Psoas muscle (tissue), 7 donors: ENCODE measurements at regions not wholly inside any gene's neighbourhood (a gene's known extent, or its start where the extent isn't known, plus 50 kb on each side); places are given as distances from the start of the nearest gene placed in this dataset.

Experiments
- ATAC-seq, 4 donors: fragments of 200-7000 bp; cut with Tn5 transposase; one replicate each; pipeline ENCODE4 v1.9.1; 2020; ENCODE audit warnings: moderate library complexity in 3 of 4, mild to moderate bottlenecking in 2 of 4
- DNase-seq, 2 donors: peaks; one replicate each; pipeline ENCODE4 v3.0.0-alpha.2; 2020
- H3K27ac ChIP-seq: fragments of 200-600 bp; one replicate; pipeline ENCODE4 v1.8.0; 2022
- H3K27me3 ChIP-seq, 3 donors: fragments of 200-600 bp in 1 of 3; one replicate each; pipeline versions ENCODE4 v1.6.1 to v1.8.0; 2013 to 2022; ENCODE audit warnings: low read length in 2 of 3, mild to moderate bottlenecking in 2 of 3, moderate library complexity in 1 of 3; ENCODE audit not compliant: insufficient read depth in 3 of 3
- H3K36me3 ChIP-seq, 2 donors: fragments of 200-600 bp in 1 of 2; one replicate each; pipeline versions ENCODE4 v1.6.1 to v1.8.0; 2013 to 2022; ENCODE audit warnings: low read depth in 1 of 2, mild to moderate bottlenecking in 1 of 2, moderate library complexity in 1 of 2; ENCODE audit not compliant: insufficient read depth in 1 of 2
- H3K4me1 ChIP-seq: fragments of 200-600 bp; one replicate; pipeline ENCODE4 v1.8.0; 2022
- H3K4me3 ChIP-seq: fragments of 200-600 bp; one replicate; pipeline ENCODE4 v1.8.0; 2022; ENCODE audit warnings: mild to moderate bottlenecking
- H3K9me3 ChIP-seq: fragments of 200-600 bp; one replicate; pipeline ENCODE4 v1.8.0; 2022
- WGBS, 3 donors: extraction: QIAGEN DNeasy Blood & Tissue Kit; methylation state at CpG; one replicate each; pipeline versions ENCODE4 v1.1.6 to v1.1.7; 2013; 5-methylcytosine and 5-hydroxymethylcytosine counted together
- intact Hi-C, 2 donors: fragments of 100-400 bp; cut with DNase I; formaldehyde crosslinking; loops; one replicate each; pipeline versions ENCODE4 v1.11.0 to v1.14.2; 2022
- TF ChIP-seq, protein P1 (sequence below): fragments of 200-600 bp; IDR thresholded peaks from one replicate; pipeline ENCODE4 v1.8.0; 2022; ENCODE audit warnings: antibody characterized with exemption
- donor health status: healthy with polysubstance abuse.
- donor health status: DM: no; HTN: no; CAD: no; lungs with moderate emphysema.
- donor health status: Bipolar disorder and iron deficiency.
- donor health status: healthy.
- donor health status: DM: yes; HTN: yes; CAD: no.
- donor health status: DM: no; HTN: no; CAD: no.
- donor health status: DM: yes; HTN: yes; CAD: no.

DNA sequence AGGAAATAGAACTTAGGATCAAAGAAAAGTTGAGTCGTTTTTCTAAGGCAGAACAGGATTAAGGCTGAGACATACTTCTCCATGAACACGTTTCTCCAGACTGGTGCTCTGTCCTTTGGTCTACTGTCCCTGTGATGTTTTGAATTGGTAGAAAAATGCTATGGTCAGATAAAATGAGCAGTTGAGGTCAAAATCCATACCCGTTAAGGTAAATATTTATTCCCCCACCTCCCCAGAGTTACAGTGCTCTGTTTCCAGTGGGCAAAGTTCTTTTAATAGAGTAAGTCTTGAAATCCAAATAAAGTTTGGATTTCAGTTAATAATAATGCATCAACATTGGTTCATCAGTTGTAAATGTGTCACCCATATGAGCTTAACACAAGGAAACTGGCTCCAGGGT, 74.5 kb downstream of the PTHLH start:
- intact Hi-C loops, result no loop called here
- H3K9me3 ChIP-seq, result no peaks in the 10 kb centered on the region
- 78 to 84% (median 80%) methylated on average over 3 of the region's 3 CpGs for WGBS, 3 donors
- no peaks in the 10 kb centered on the region for H3K36me3 ChIP-seq
- no peak for ATAC-seq
- TF ChIP-seq, protein P1, sequence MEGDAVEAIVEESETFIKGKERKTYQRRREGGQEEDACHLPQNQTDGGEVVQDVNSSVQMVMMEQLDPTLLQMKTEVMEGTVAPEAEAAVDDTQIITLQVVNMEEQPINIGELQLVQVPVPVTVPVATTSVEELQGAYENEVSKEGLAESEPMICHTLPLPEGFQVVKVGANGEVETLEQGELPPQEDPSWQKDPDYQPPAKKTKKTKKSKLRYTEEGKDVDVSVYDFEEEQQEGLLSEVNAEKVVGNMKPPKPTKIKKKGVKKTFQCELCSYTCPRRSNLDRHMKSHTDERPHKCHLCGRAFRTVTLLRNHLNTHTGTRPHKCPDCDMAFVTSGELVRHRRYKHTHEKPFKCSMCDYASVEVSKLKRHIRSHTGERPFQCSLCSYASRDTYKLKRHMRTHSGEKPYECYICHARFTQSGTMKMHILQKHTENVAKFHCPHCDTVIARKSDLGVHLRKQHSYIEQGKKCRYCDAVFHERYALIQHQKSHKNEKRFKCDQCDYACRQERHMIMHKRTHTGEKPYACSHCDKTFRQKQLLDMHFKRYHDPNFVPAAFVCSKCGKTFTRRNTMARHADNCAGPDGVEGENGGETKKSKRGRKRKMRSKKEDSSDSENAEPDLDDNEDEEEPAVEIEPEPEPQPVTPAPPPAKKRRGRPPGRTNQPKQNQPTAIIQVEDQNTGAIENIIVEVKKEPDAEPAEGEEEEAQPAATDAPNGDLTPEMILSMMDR, result no peak
- no peaks in the 10 kb centered on the region for H3K27me3 ChIP-seq
- DNase-seq, result no peak
- no peak overlapping the region for H3K4me3 ChIP-seq
- H3K4me1 ChIP-seq, result no peaks in the 10 kb centered on the region
- no peak overlapping the region for H3K27ac ChIP-seq

DNA sequence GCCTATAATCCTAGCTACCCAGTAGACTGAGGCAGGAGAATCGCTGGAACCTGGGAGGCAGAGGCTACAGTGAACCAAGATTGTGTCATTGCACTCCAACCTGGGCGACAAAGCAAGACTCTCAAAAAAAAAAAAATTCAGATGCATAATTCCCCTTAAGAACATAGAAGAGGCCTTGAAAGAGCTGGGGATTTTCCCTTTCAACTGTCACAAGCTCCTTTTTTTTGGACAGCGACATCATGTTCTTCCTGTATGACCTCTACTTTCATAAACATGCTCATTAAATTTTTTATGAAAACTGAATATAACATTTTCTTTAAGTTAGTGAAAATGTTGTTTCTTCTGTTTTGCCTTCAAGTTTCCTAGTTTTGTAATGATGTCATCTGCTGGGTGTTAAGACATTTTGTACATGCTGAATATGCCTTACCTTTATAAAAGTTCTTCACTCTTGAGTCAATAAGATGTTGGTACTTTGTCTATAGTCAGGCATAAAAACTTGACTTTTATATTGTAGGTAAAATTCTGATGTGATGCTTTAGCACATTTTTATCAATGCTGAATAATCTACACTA, 76.0 kb downstream of the PTHLH start:
- no peak for DNase-seq
- TF ChIP-seq, protein P1, result no peak
- Histone ChIP-seq H3K36me3 (no peaks in the 10 kb centered on the region), H3K27me3 (no peaks in the 10 kb centered on the region), H3K4me1 (no peaks in the 10 kb centered on the region), H3K27ac (no peak overlapping the region), H3K4me3 (no peak overlapping the region), H3K9me3 (no peaks in the 10 kb centered on the region)
- 90 to 95% (median 94%) methylated on average over 3 of the region's 3 CpGs for WGBS, 3 donors
- ATAC-seq, result no peak
- intact Hi-C loops, result no loop called here

DNA sequence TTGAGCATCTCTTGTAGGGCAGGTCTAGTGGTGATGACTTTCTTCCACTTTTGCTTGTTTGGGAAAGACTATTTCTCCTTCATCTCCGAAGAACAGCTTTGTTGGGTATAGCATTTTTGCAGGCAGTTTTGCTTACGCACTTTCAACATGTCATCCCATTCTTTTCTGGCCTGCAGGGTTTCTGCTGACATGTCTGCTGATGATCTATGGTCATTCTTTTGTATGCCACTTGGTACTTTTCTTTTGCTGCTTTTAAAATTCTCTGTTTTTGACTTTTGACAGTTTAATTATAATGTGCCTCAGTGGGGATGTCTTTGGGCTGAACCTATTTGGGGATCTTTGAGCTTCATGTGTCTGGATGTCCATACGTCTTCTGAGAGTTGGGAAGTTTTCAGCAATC, 78.2 kb downstream of the PTHLH start:
- TF ChIP-seq, protein P1, result no peak
- Histone ChIP-seq H3K36me3 (no peaks in the 10 kb centered on the region), H3K27me3 (no peaks in the 10 kb centered on the region), H3K27ac (no peak overlapping the region), H3K9me3 (no peaks in the 10 kb centered on the region), H3K4me1 (no peaks in the 10 kb centered on the region), H3K4me3 (no peak overlapping the region)
- DNase-seq (no peak), ATAC-seq (no peak)
- 81 to 96% (median 95%) methylated on average over 3 of the region's 3 CpGs for WGBS, 3 donors
- intact Hi-C loops, result no loop called here

DNA sequence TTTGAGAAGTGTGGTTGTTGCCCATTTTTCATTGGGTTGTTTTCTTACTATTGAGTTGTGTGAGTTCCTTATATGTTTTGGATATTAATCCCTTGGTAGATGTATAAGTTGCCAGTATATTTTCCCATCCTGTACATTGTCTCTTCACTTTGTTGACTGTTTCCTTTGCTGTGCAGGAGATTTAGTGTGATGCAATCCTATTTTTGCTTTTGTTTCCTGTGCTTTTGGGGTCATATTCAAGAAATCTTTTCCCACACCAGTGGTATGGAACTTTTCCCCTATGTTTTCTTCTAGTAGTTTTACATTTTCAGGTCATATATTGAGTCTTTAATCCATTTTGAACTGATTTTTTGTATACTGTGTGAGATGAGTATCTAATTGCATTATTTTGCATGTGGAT, 92.8 kb downstream of the PTHLH start:
- DNase-seq (no peak), ATAC-seq (no peak)
- Histone ChIP-seq H3K27ac (no peak overlapping the region), H3K27me3 (no peaks in the 10 kb centered on the region), H3K9me3 (peaks cover 8% of the 10 kb centered on the region), H3K4me1 (no peaks in the 10 kb centered on the region), H3K36me3 (no peaks in the 10 kb centered on the region), H3K4me3 (no peak overlapping the region)
- intact Hi-C loops, result no loop called here
- TF ChIP-seq, protein P1, result no peak

DNA sequence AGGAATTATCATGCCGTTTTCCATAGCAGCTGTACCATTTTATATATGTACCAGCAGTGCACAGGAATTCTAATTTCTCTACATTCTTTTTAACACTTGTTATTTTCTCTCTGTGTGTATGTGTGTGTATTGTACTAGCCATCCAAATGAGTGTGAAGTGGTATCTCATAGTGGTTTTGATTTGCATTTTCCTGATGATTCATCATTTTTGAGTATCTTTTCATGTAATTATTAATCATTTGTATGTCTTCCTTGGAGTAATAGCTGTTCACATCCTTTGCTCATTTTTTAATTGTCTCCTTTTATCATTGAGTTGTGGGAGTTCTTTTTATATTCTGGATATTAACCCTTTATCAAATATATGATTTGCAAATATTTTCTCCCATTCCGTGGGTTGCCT, 95.6 kb upstream of the MANSC4 start:
- WGBS, 3 donors, result 1 to 2% (median 1%) methylated on average over 2 of the region's 2 CpGs
- ATAC-seq, result no peak

More for the DNA sequence above, 95.6 kb upstream of the MANSC4 start:
- Histone ChIP-seq H3K27me3 (no peaks in the 10 kb centered on the region), H3K4me1 (no peaks in the 10 kb centered on the region), H3K36me3 (no peaks in the 10 kb centered on the region), H3K9me3 (no peaks in the 10 kb centered on the region), H3K27ac (no peak overlapping the region), H3K4me3 (no peak overlapping the region)
- intact Hi-C loops, result no loop called here
- no peak for DNase-seq
- TF ChIP-seq, protein P1, result no peak
